ENCODE measurements at regions not wholly inside any gene's neighbourhood (a gene's known extent, or its start where the extent isn't known, plus 50 kb on each side); places are given as distances from the start of the nearest gene placed in this dataset.

DNA sequence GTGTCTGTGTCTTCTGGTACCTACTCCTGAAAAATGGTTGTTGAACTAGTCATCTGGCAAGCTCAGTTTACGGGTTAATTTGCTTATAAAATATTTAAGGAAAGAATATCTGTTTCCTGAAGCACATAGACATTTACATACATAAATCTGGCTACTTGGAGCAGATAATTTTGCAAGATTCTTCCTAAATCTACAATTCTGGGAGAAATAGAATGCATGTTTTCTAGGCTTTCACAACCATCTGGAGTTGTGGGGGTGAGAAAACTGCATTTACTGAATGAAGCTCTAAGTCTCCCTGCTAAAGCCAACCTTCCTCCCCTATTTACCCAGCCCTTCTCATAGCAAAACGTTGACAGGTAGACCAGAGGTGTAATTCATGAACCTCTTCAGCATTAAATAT lies 393.7 kb upstream of the ARGLU1 start:
- no peaks in the 10 kb centered on the region for H3K36me3 ChIP-seq (ENCODE audit: control insufficient read depth, insufficient read depth, low read length)
- H3K4me3 ChIP-seq (ENCODE audit: low read depth, low read length) = no peak overlapping the region
- no peaks in the 10 kb centered on the region for H3K4me1 ChIP-seq (ENCODE audit: control insufficient read depth, insufficient read depth, low read length)
- 64% methylated on average over 1 of the region's 2 CpGs for WGBS (ENCODE audit: insufficient coverage)
- peak in 1 of 6 donors; percentile 52 for DNase-seq (ENCODE audit: low read depth in 4 of 6, low spot score in 6 of 6)
- H3K9me3 ChIP-seq (ENCODE audit: control insufficient read depth, insufficient read depth, low read length) = no peaks in the 10 kb centered on the region
- no peak overlapping the region for H3K27ac ChIP-seq (ENCODE audit: low read depth, low read length)
- H3K27me3 ChIP-seq (ENCODE audit: control insufficient read depth, insufficient read depth, low read length) = no peaks in the 10 kb centered on the region

DNA sequence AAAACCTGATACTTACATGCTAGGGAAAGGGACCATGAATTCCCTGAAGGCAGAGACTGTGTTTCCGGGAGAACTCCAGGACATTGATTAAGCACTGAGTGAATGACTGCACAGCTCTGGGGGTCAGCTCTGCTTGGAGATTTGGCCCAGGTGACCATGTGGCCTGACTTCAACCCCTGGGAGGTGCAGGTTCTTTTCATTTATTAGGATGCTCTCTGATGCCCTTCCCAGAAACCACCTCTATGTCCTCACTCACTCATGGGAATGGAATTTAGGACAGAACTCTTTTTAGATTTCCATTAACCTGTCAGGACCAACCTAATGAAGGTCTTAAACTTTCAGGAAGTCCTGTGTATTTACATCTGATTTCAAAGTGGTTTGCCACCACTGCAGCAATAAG lies 393.3 kb upstream of the ARGLU1 start:
- 78% methylated on average over 1 of the region's 1 CpG for WGBS (ENCODE audit: insufficient coverage)
- H3K4me1 ChIP-seq (ENCODE audit: control insufficient read depth, insufficient read depth, low read length) = no peaks in the 10 kb centered on the region
- H3K9me3 ChIP-seq (ENCODE audit: control insufficient read depth, insufficient read depth, low read length) = no peaks in the 10 kb centered on the region
- H3K27me3 ChIP-seq (ENCODE audit: control insufficient read depth, insufficient read depth, low read length) = no peaks in the 10 kb centered on the region
- H3K27ac ChIP-seq (ENCODE audit: low read depth, low read length) = no peak overlapping the region
- no peaks in the 10 kb centered on the region for H3K36me3 ChIP-seq (ENCODE audit: control insufficient read depth, insufficient read depth, low read length)
- H3K4me3 ChIP-seq (ENCODE audit: low read depth, low read length) = no peak overlapping the region
- no peak for DNase-seq (ENCODE audit: low read depth in 4 of 6, low spot score in 6 of 6)

DNA sequence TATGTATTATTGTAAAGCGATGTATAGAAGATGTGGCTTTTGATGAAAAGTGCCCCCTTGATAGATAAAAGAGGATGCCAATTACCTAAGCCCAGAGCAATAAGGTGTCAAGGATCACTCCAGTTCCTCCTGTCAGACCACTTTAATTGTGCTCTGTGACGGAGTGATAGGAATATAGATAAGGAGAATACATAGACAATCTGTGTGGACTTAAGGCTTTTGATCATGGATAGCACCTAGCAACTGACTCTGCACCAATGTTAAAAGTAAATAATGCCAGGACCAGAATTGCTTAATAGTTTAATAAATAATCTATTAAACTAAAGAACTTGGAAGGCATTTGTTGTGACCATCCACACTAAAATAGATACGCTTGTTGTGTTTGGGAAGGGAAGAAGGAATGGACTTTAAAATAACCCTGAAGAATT lies 390.7 kb upstream of the ARGLU1 start:
- H3K27ac ChIP-seq (ENCODE audit: low read depth, low read length) = no peak overlapping the region
- H3K27me3 ChIP-seq (ENCODE audit: control insufficient read depth, insufficient read depth, low read length) = no peaks in the 10 kb centered on the region
- no peaks in the 10 kb centered on the region for H3K9me3 ChIP-seq (ENCODE audit: control insufficient read depth, insufficient read depth, low read length)
- no peak for DNase-seq (ENCODE audit: low read depth in 4 of 6, low spot score in 6 of 6)
- whole genome bisulfite sequencing (ENCODE audit: insufficient coverage) = no CpG with 5 or more reads among the region's 3 CpGs
- no peaks in the 10 kb centered on the region for H3K4me1 ChIP-seq (ENCODE audit: control insufficient read depth, insufficient read depth, low read length)
- H3K36me3 ChIP-seq (ENCODE audit: control insufficient read depth, insufficient read depth, low read length) = no peaks in the 10 kb centered on the region
- no peak overlapping the region for H3K4me3 ChIP-seq (ENCODE audit: low read depth, low read length)

DNA sequence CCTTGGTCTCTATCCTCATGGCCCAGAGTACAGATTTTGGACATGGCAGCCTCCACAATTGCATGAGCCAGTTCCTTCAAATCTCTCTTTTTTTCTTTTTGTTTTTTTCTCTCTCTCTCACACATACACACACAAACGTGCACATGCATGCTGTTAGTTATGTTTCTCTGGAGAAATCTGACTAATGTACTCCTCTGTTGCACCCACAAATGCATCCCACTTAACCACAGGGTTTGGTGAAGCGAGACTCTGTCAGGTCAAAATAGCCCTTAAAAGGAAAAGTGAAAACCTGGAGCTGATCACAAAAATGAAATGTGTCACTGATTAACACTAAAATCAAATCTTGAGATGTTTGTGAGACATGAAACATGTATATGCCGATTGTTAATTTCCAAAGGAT lies 374.6 kb upstream of the ARGLU1 start:
- Histone ChIP-seq H3K27me3 (ENCODE audit: control insufficient read depth, insufficient read depth, low read length) (no peaks in the 10 kb centered on the region), H3K36me3 (ENCODE audit: control insufficient read depth, insufficient read depth, low read length) (no peaks in the 10 kb centered on the region), H3K4me1 (ENCODE audit: control insufficient read depth, insufficient read depth, low read length) (no peaks in the 10 kb centered on the region), H3K9me3 (ENCODE audit: control insufficient read depth, insufficient read depth, low read length) (no peaks in the 10 kb centered on the region), H3K27ac (ENCODE audit: low read depth, low read length) (no peak overlapping the region), H3K4me3 (ENCODE audit: low read depth, low read length) (no peak overlapping the region)
- WGBS (ENCODE audit: insufficient coverage) = no CpG with 5 or more reads among the region's 3 CpGs
- no peak for DNase-seq (ENCODE audit: low read depth in 4 of 6, low spot score in 6 of 6)

DNA sequence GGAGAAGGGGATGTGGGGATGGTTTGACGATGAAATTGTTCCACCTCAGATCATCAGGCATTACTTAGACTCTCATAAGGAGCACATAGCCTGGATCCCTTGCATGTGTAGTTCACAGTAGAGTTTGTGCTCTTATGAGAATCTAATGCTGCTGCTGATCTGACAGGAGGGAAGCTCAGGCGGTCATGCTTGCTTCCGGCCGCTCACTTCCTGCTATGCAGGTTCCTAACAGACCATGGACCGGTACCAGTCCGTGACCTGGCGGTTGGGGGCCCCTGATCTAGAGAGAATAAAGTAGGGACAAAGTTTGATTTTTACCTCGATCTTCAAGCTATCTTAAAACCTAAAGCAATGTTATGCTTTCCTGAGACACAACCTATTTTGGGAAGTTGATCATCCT lies 373.8 kb upstream of the ARGLU1 start:
- Histone ChIP-seq H3K27me3 (ENCODE audit: control insufficient read depth, insufficient read depth, low read length) (no peaks in the 10 kb centered on the region), H3K36me3 (ENCODE audit: control insufficient read depth, insufficient read depth, low read length) (no peaks in the 10 kb centered on the region), H3K27ac (ENCODE audit: low read depth, low read length) (no peak overlapping the region), H3K4me1 (ENCODE audit: control insufficient read depth, insufficient read depth, low read length) (no peaks in the 10 kb centered on the region), H3K9me3 (ENCODE audit: control insufficient read depth, insufficient read depth, low read length) (no peaks in the 10 kb centered on the region), H3K4me3 (ENCODE audit: low read depth, low read length) (no peak overlapping the region)
- 93% methylated on average over 4 of the region's 8 CpGs for WGBS (ENCODE audit: insufficient coverage)
- no peak for DNase-seq (ENCODE audit: low read depth in 4 of 6, low spot score in 6 of 6)

DNA sequence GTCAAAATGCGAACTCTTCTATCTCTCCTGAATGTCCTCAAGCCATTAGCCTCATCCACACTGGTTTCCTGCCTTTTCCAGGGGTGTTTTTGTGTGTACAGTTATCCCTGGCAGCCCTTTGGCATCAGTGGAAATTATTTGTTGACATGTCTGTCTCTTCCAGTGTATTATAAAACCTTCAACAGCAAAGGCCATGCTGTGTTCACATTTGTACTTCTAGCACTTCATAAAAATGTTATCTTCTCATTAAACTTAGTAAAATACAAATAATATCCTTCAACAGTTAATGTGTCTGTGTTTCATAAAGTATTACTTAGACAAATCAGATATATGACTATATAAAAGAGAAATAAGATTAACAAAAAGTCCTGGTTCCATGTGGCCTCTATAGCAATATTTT lies 359.5 kb upstream of the ARGLU1 start:
- Histone ChIP-seq H3K27ac (ENCODE audit: low read depth, low read length) (no peak overlapping the region), H3K27me3 (ENCODE audit: control insufficient read depth, insufficient read depth, low read length) (no peaks in the 10 kb centered on the region), H3K4me3 (ENCODE audit: low read depth, low read length) (no peak overlapping the region), H3K9me3 (ENCODE audit: control insufficient read depth, insufficient read depth, low read length) (no peaks in the 10 kb centered on the region), H3K4me1 (ENCODE audit: control insufficient read depth, insufficient read depth, low read length) (no peaks in the 10 kb centered on the region), H3K36me3 (ENCODE audit: control insufficient read depth, insufficient read depth, low read length) (no peaks in the 10 kb centered on the region)
- no peak for DNase-seq (ENCODE audit: low read depth in 4 of 6, low spot score in 6 of 6)
- WGBS (ENCODE audit: insufficient coverage) = no CpG with 5 or more reads among the region's 1 CpG

DNA sequence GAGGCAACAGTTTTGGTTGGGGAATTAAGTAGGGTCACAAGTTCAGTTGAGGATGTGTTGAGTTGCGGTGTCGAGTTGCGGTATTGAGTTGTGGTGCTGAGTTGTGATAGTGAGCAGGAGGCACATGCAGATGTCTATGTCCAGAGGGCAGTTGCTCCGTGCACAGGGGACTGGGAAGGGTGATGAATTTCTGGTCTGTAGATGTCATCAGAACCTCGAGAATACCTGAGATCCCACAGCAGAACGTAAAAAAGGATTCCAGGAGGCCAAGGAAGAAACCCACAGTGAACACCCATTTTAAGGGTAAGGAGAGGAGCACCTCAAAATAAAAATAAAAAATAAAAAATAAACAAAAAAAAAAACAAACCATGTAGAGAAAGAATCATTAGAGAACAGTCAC lies 354.4 kb upstream of the ARGLU1 start:
- Histone ChIP-seq H3K9me3 (ENCODE audit: control insufficient read depth, insufficient read depth, low read length) (no peaks in the 10 kb centered on the region), H3K4me1 (ENCODE audit: control insufficient read depth, insufficient read depth, low read length) (peaks cover 9% of the 10 kb centered on the region), H3K36me3 (ENCODE audit: control insufficient read depth, insufficient read depth, low read length) (no peaks in the 10 kb centered on the region), H3K4me3 (ENCODE audit: low read depth, low read length) (no peak overlapping the region), H3K27ac (ENCODE audit: low read depth, low read length) (no peak overlapping the region), H3K27me3 (ENCODE audit: control insufficient read depth, insufficient read depth, low read length) (no peaks in the 10 kb centered on the region)
- WGBS (ENCODE audit: insufficient coverage) = 93% methylated on average over 4 of the region's 6 CpGs
- DNase-seq (ENCODE audit: low read depth in 4 of 6, low spot score in 6 of 6) = no peak

DNA sequence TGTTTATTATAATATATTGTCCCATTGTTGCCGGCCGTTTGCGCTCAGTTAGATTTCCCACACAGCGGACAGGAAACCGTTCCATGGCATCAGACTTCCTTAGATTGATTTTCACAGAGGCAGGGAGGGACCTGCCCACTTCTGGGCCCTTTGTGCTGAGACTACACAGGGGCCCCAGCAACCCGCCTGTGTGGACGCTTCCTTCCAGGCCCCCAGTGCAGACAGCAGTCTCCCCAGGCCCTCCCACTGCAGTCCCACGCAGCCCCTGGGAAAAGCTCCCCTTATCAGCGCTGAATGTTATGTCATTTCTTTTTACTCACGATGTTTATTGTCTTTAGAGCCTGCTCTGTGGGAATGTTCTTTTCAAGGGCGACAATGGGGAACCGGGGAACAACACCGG lies 351.7 kb upstream of the ARGLU1 start:
- H3K27me3 ChIP-seq (ENCODE audit: control insufficient read depth, insufficient read depth, low read length) = no peaks in the 10 kb centered on the region
- 11% methylated on average over 7 of the region's 13 CpGs for WGBS (ENCODE audit: insufficient coverage)
- no peaks in the 10 kb centered on the region for H3K36me3 ChIP-seq (ENCODE audit: control insufficient read depth, insufficient read depth, low read length)
- DNase-seq (ENCODE audit: low read depth in 4 of 6, low spot score in 6 of 6) = peak in 2 of 6 donors; percentile 58 to 66
- no peaks in the 10 kb centered on the region for H3K9me3 ChIP-seq (ENCODE audit: control insufficient read depth, insufficient read depth, low read length)
- H3K4me3 ChIP-seq (ENCODE audit: low read depth, low read length) = peak overlapping the region; percentile 18
- peak overlapping the region; percentile 64 for H3K27ac ChIP-seq (ENCODE audit: low read depth, low read length)
- H3K4me1 ChIP-seq (ENCODE audit: control insufficient read depth, insufficient read depth, low read length) = peaks cover 14% of the 10 kb centered on the region

DNA sequence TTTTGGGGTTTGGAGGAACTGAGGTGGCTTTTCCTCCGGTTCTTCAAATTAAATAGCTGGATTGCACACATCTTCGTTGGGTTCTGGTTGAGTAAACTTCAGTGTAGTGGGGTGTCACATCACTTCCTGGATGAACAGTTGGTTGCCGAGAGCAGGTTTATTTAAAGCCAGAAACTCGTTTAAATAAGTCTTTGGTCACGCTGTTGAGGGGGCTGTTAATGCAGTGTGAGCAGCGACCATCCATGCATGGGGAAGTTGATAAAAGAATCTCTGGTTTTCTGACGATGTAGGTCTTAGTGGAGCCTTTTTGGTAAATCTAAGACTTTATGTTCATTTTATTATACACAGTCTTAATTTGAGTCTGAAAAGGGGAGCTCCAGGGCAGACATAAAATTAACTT lies 351.2 kb upstream of the ARGLU1 start:
- peak overlapping the region; percentile 18 for H3K4me3 ChIP-seq (ENCODE audit: low read depth, low read length)
- H3K27me3 ChIP-seq (ENCODE audit: control insufficient read depth, insufficient read depth, low read length) = no peaks in the 10 kb centered on the region
- WGBS (ENCODE audit: insufficient coverage) = 14% methylated on average over 6 of the region's 7 CpGs
- no peaks in the 10 kb centered on the region for H3K36me3 ChIP-seq (ENCODE audit: control insufficient read depth, insufficient read depth, low read length)
- H3K4me1 ChIP-seq (ENCODE audit: control insufficient read depth, insufficient read depth, low read length) = peaks cover 14% of the 10 kb centered on the region
- H3K27ac ChIP-seq (ENCODE audit: low read depth, low read length) = peak overlapping the region; percentile 64
- H3K9me3 ChIP-seq (ENCODE audit: control insufficient read depth, insufficient read depth, low read length) = no peaks in the 10 kb centered on the region
- peak in 2 of 6 donors; percentile 55 to 60 for DNase-seq (ENCODE audit: low read depth in 4 of 6, low spot score in 6 of 6)

DNA sequence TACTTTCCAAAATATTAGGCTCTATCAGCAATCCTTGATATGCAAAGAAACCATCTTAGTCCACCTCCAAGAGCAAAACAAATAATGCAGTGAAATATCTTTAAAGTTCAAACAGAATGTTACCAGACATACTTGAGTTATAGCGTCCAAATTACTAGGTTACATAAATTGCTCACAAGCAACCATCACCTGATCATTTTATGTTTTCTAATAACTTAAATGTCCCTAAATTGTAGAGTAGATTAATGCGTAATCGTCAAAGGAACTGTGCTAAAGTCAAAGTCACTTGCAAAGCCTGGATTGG lies 350.6 kb upstream of the ARGLU1 start:
- no peaks in the 10 kb centered on the region for H3K36me3 ChIP-seq (ENCODE audit: control insufficient read depth, insufficient read depth, low read length)
- H3K27ac ChIP-seq (ENCODE audit: low read depth, low read length) = peak overlapping the region; percentile 47
- no peaks in the 10 kb centered on the region for H3K9me3 ChIP-seq (ENCODE audit: control insufficient read depth, insufficient read depth, low read length)
- DNase-seq (ENCODE audit: low read depth in 4 of 6, low spot score in 6 of 6) = peak in 2 of 6 donors; percentile 24 to 33
- H3K4me1 ChIP-seq (ENCODE audit: control insufficient read depth, insufficient read depth, low read length) = peaks cover 14% of the 10 kb centered on the region
- WGBS (ENCODE audit: insufficient coverage) = no CpG with 5 or more reads among the region's 3 CpGs
- no peaks in the 10 kb centered on the region for H3K27me3 ChIP-seq (ENCODE audit: control insufficient read depth, insufficient read depth, low read length)
- peak overlapping the region; percentile 76 for H3K4me3 ChIP-seq (ENCODE audit: low read depth, low read length)
